Hepatocyte (in vitro differentiated cells): ENCODE measurements at regions not wholly inside any gene's neighbourhood (a gene's known extent, or its start where the extent isn't known, plus 50 kb on each side); places are given as distances from the start of the nearest gene placed in this dataset.

Experiments
- EZH2 ChIP-seq: fragments of 200-600 bp; sonication (generic); IDR thresholded peaks from 2 replicates; pipeline ENCODE4 v1.6.1; 2016; ENCODE audit warnings: antibody characterized with exemption, mild to moderate bottlenecking, borderline replicate concordance
- EZH2phosphoT487 ChIP-seq: fragments of 200-600 bp; sonication (generic); IDR thresholded peaks from one replicate; pipeline ENCODE4 v1.6.1; 2018; ENCODE audit warnings: antibody characterized with exemption, mild to moderate bottlenecking, low read depth, moderate library complexity; ENCODE audit not compliant: unreplicated experiment, severe bottlenecking
- TF ChIP-seq, protein P1 (sequence below): fragments of 200-600 bp; sonication (generic); IDR thresholded peaks from 2 replicates; pipeline ENCODE4 v1.5.1; 2016; ENCODE audit warnings: antibody characterized with exemption, mild to moderate bottlenecking; ENCODE audit not compliant: poor library complexity

GRCh38 chr4:52250154-52250553 is 199.1 kb downstream of the SPATA18 start:
- TF ChIP-seq, protein P1, sequence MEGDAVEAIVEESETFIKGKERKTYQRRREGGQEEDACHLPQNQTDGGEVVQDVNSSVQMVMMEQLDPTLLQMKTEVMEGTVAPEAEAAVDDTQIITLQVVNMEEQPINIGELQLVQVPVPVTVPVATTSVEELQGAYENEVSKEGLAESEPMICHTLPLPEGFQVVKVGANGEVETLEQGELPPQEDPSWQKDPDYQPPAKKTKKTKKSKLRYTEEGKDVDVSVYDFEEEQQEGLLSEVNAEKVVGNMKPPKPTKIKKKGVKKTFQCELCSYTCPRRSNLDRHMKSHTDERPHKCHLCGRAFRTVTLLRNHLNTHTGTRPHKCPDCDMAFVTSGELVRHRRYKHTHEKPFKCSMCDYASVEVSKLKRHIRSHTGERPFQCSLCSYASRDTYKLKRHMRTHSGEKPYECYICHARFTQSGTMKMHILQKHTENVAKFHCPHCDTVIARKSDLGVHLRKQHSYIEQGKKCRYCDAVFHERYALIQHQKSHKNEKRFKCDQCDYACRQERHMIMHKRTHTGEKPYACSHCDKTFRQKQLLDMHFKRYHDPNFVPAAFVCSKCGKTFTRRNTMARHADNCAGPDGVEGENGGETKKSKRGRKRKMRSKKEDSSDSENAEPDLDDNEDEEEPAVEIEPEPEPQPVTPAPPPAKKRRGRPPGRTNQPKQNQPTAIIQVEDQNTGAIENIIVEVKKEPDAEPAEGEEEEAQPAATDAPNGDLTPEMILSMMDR, result no peak
- TF ChIP-seq EZH2phosphoT487, result no peak
- TF ChIP-seq EZH2, result no peak
